ENCODE measurements at regions not wholly inside any gene's neighbourhood (a gene's known extent, or its start where the extent isn't known, plus 50 kb on each side); places are given as distances from the start of the nearest gene placed in this dataset.

DNA sequence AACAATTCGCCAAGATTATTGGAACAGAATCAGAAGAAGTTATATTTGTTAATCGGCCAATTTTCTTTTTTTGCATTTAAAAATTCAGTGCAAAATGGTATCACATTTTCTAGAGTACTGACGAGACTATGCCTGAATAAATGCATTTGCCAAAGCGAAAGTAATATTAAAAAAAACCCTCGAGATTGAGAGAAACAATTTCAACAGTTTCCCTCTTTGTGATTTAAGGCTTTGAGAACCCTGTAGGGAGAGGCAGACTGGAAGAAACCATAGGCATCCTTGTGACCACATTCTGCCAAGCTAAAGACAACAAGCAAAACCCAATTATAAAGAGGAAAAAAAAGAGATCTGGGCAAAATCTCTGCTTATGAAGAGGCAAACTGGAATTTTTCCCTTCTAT is 218.1 kb upstream of the GK2 start:
- no peaks in the 10 kb centered on the region for H3K36me3 ChIP-seq
- peaks cover 7 to 57% (median 43%) of the 10 kb centered on the region in 4 donors for H3K4me1 ChIP-seq
- intact Hi-C loops (cut with DNase I), result no loop called here
- TF ChIP-seq EP300 (IDR thresholded peaks at IDR 0.05) (no peak), POLR2A (IDR thresholded peaks at IDR 0.05; ENCODE audit: low read depth) (no peak), POLR2AphosphoS5 (IDR thresholded peaks at IDR 0.05) (no peak)
- TF ChIP-seq, protein P1, sequence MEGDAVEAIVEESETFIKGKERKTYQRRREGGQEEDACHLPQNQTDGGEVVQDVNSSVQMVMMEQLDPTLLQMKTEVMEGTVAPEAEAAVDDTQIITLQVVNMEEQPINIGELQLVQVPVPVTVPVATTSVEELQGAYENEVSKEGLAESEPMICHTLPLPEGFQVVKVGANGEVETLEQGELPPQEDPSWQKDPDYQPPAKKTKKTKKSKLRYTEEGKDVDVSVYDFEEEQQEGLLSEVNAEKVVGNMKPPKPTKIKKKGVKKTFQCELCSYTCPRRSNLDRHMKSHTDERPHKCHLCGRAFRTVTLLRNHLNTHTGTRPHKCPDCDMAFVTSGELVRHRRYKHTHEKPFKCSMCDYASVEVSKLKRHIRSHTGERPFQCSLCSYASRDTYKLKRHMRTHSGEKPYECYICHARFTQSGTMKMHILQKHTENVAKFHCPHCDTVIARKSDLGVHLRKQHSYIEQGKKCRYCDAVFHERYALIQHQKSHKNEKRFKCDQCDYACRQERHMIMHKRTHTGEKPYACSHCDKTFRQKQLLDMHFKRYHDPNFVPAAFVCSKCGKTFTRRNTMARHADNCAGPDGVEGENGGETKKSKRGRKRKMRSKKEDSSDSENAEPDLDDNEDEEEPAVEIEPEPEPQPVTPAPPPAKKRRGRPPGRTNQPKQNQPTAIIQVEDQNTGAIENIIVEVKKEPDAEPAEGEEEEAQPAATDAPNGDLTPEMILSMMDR (IDR thresholded peaks at IDR 0.05), result no peak
- no peak for DNase-seq (ENCODE audit: extremely low spot score)
- H3K9me3 ChIP-seq, result no peaks in the 10 kb centered on the region
- peak overlapping the region in 2 of 4 donors; percentile 5 to 19 for H3K4me3 ChIP-seq
- H3K27ac ChIP-seq (replicated peaks in 1 of 4), result peak overlapping the region in 1 of 4 donors; percentile 78
- WGBS, result 72% methylated on average over 5 of the region's 5 CpGs
- H3K27me3 ChIP-seq, result no peaks in the 10 kb centered on the region

DNA sequence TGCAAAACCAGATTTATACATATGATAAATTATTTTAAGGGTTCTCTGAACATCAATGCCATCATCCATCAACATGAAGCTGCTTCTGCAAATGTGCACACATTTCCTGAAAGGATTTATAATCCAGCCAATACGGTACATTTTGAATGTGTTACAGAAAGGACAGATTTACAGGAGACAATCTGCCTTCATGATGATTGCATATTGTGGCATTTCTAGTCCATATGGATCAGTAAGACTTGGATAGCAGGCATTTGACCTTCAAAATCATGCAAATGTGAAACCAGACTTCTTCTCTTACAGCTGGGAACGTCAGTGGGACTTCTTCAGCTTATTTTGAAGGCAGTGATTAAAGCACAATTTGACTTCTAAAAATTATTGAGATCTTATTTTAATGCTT is 217.3 kb upstream of the GK2 start:
- intact Hi-C loops (cut with DNase I), result no loop called here
- H3K4me3 ChIP-seq, result peak overlapping the region in 2 of 4 donors; percentile 5 to 19
- H3K9me3 ChIP-seq, result no peaks in the 10 kb centered on the region
- H3K4me1 ChIP-seq, result peaks cover 7 to 57% (median 43%) of the 10 kb centered on the region in 4 donors
- H3K27ac ChIP-seq (replicated peaks in 1 of 4), result peak overlapping the region in 3 of 4 donors; percentile 3 to 78 (median 9)
- 78% methylated on average over 2 of the region's 2 CpGs for WGBS
- H3K27me3 ChIP-seq, result no peaks in the 10 kb centered on the region
- DNase-seq (ENCODE audit: extremely low spot score), result no peak
- TF ChIP-seq EP300 (IDR thresholded peaks at IDR 0.05), result no peak
- no peak for TF ChIP-seq POLR2AphosphoS5 (IDR thresholded peaks at IDR 0.05)
- no peak for TF ChIP-seq POLR2A (IDR thresholded peaks at IDR 0.05; ENCODE audit: low read depth)
- TF ChIP-seq, protein P1 (IDR thresholded peaks at IDR 0.05), result no peak
- H3K36me3 ChIP-seq, result no peaks in the 10 kb centered on the region

DNA sequence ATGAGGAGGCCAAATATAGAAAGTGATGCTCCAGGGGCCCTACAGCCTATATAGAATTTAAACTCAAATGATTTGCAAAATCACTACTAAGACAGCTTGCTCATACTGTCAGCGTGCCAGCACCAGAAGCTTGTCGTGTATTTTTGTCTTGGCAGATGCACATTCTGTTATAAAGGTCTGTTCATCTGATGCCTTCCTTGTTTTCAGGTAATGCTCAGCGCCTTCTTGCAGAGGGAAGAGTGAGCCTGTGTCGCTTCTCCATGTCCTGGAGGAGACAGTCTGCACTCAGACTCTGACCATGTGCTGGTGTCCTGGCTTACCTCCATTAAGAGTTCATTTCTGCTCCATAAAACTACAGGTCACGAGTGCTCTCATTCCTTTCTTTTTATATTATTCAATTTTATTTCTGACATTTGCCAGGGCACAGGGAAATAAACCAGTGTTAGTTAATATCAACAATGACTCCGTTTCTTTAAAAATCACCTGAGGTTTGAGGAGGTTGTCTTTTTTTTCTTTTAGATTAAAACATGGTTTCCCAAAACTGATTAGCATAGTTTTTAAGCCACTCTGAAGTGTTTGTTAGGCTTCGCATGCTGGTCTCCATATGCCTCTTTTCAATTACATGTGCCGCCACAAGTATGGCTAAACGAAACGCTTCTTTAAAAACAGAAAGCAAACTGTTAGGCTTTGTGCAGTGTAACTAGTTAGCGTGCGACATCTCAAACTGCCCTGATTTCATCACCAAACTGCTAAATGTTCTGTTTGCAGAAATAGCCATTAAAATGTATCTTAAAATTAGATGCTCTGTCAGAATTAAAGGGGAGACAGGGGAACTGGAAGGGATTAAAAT is 215.2 kb upstream of the GK2 start:
- H3K27me3 ChIP-seq, result no peaks in the 10 kb centered on the region
- DNase-seq (ENCODE audit: extremely low spot score), result no peak
- intact Hi-C loops (cut with DNase I), result no loop called here
- peak overlapping the region; percentile 70 to 80 (median 74) for H3K27ac ChIP-seq (replicated peaks in 1 of 4)
- H3K4me3 ChIP-seq, result peak overlapping the region; percentile 3 to 38 (median 28)
- H3K9me3 ChIP-seq, result no peaks in the 10 kb centered on the region
- peaks cover 7 to 57% (median 42%) of the 10 kb centered on the region in 4 donors for H3K4me1 ChIP-seq
- WGBS, result 47% methylated on average over 12 of the region's 12 CpGs
- TF ChIP-seq POLR2A (IDR thresholded peaks at IDR 0.05; ENCODE audit: low read depth) (no peak), EP300 (IDR thresholded peaks at IDR 0.05) (no peak), POLR2AphosphoS5 (IDR thresholded peaks at IDR 0.05) (peak; percentile 22 to 43)
- TF ChIP-seq, protein P1 (IDR thresholded peaks at IDR 0.05), result no peak
- no peaks in the 10 kb centered on the region for H3K36me3 ChIP-seq

DNA sequence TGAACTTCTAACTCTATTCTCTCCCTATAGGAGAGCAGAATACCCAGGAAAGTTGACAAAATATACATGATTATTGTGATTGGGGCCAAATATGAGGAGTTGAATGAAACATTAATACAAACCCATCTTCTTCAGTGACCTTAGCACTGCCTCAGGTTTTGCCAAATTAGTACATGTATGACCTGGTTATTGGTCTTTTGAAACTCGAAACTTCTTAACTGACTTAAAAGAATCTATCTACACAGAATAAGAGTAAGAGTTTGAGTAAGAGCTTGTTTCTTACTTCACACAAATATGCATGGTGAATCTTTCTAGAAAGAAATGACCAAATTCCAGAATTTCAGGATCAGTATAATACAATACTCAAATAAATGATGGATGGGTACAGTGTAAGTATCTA is 213.0 kb upstream of the GK2 start:
- Histone ChIP-seq H3K36me3 (no peaks in the 10 kb centered on the region), H3K27ac (replicated peaks in 1 of 4) (no peak overlapping the region), H3K4me3 (no peak overlapping the region), H3K9me3 (no peaks in the 10 kb centered on the region), H3K4me1 (peaks cover 7 to 43% (median 33%) of the 10 kb centered on the region in 4 donors), H3K27me3 (no peaks in the 10 kb centered on the region)
- intact Hi-C loops (cut with DNase I), result no loop called here
- TF ChIP-seq POLR2AphosphoS5 (IDR thresholded peaks at IDR 0.05) (no peak), POLR2A (IDR thresholded peaks at IDR 0.05; ENCODE audit: low read depth) (no peak), EP300 (IDR thresholded peaks at IDR 0.05) (no peak)
- TF ChIP-seq, protein P1 (IDR thresholded peaks at IDR 0.05), result no peak
- DNase-seq (ENCODE audit: extremely low spot score), result no peak
- WGBS, result 96% methylated on average over 1 of the region's 1 CpG

All from esophagus muscularis mucosa (tissue), 4 donors.